Transverse colon (tissue), 4 donors: ENCODE measurements at regions not wholly inside any gene's neighbourhood (a gene's known extent, or its start where the extent isn't known, plus 50 kb on each side); places are given as distances from the start of the nearest gene placed in this dataset.

ENCODE experiments used
- CTCF ChIP-seq, 5 experiments: fragments of 200-600 bp in 3 of 5; fragments of 450-650 bp in 2 of 5; sonication (generic) in 3 of 5; IDR thresholded peaks; 1 replicate in 2 of 5; 2 replicates in 3 of 5; pipeline ENCODE4 v1.5.1; 2016 to 2017; ENCODE audit warnings: antibody characterized with exemption in 5 of 5, inconsistent platforms in 3 of 5, mild to moderate bottlenecking in 2 of 5, moderate library complexity in 1 of 5
- EP300 ChIP-seq: sonication (generic); formaldehyde crosslinking; IDR thresholded peaks from one replicate; pipeline ENCODE4 v1.6.1; 2017; ENCODE audit warnings: antibody characterized with exemption, low read depth
- POLR2A ChIP-seq: fragments of 450-650 bp; IDR thresholded peaks from one replicate; pipeline ENCODE4 v1.6.1; 2016; ENCODE audit warnings: antibody characterized with exemption, mild to moderate bottlenecking, moderate library complexity
- POLR2AphosphoS5 ChIP-seq, 3 donors: sonication (generic); formaldehyde crosslinking; IDR thresholded peaks; one replicate each; pipeline ENCODE4 v1.6.1; 2016; ENCODE audit warnings: antibody characterized with exemption in 3 of 3

GRCh38 chr20:58090161-58090560 is 138.3 kb downstream of the ANKRD60 start:
- TF ChIP-seq POLR2AphosphoS5 (IDR thresholded peaks at IDR 0.05) (no peak), CTCF (IDR thresholded peaks at IDR 0.05) (no peak), EP300 (no peak), POLR2A (no peak)
